Endothelial cell (in vitro differentiated cells): ENCODE measurements at regions not wholly inside any gene's neighbourhood (a gene's known extent, or its start where the extent isn't known, plus 50 kb on each side); places are given as distances from the start of the nearest gene placed in this dataset.

ENCODE experiments used
- DNase-seq: peaks from one replicate; pipeline ENCODE4 v3.0.0; 2021; ENCODE audit warnings: low spot score
- H3K27ac Mint-ChIP-seq: one replicate; pipeline ENCODE4 v1.8.0; 2021; ENCODE audit warnings: mixed read lengths, inconsistent platforms; ENCODE audit not compliant: unreplicated experiment
- H3K27me3 Mint-ChIP-seq: one replicate; pipeline ENCODE4 v1.8.0; 2021; ENCODE audit warnings: mild to moderate bottlenecking, moderate library complexity, mixed read lengths, inconsistent platforms; ENCODE audit not compliant: unreplicated experiment
- H3K36me3 Mint-ChIP-seq: one replicate; pipeline ENCODE4 v1.8.0; 2021; ENCODE audit warnings: mild to moderate bottlenecking, low read depth, mixed read lengths, inconsistent platforms; ENCODE audit not compliant: unreplicated experiment
- H3K4me1 Mint-ChIP-seq: one replicate; pipeline ENCODE4 v1.8.0; 2021; ENCODE audit warnings: mild to moderate bottlenecking, mixed read lengths, inconsistent platforms; ENCODE audit not compliant: unreplicated experiment
- H3K4me3 Mint-ChIP-seq: one replicate; pipeline ENCODE4 v1.8.0; 2021; ENCODE audit warnings: mild to moderate bottlenecking, mixed read lengths, inconsistent platforms; ENCODE audit not compliant: unreplicated experiment
- H3K9me3 Mint-ChIP-seq: one replicate; pipeline ENCODE4 v1.8.0; 2021; ENCODE audit warnings: mixed read lengths, inconsistent platforms; ENCODE audit not compliant: unreplicated experiment
- TF ChIP-seq, protein P1 (sequence below): fragments of 200-600 bp; sonication (generic); IDR thresholded peaks from one replicate; pipeline ENCODE4 v1.5.0; 2021; ENCODE audit warnings: antibody characterized with exemption; ENCODE audit not compliant: unreplicated experiment

DNA sequence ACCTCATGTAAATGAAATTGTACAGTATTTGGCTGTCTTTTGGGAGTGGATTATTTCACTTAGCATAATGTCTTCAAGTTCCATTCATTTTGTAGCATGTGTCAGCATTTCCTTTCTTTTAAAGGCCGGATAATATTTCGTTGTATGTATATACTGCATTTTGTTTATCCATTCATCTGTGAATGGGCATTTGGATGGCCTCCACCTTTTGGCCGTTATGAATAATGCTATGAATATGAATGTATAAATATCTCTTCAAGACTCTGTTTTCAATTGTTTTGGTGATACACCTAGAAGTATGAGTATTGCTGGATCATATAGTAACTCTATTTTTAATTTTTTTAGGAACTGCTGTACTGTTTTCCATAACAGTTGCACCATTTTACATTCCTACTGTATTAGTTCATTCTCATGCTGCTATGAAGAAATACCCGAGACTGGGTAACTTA is 164.9 kb downstream of the DYRK2 start:
- H3K27me3 Mint-ChIP-seq: no peaks in the 10 kb centered on the region
- H3K4me1 Mint-ChIP-seq: peaks cover 4% of the 10 kb centered on the region
- TF ChIP-seq, protein P1, sequence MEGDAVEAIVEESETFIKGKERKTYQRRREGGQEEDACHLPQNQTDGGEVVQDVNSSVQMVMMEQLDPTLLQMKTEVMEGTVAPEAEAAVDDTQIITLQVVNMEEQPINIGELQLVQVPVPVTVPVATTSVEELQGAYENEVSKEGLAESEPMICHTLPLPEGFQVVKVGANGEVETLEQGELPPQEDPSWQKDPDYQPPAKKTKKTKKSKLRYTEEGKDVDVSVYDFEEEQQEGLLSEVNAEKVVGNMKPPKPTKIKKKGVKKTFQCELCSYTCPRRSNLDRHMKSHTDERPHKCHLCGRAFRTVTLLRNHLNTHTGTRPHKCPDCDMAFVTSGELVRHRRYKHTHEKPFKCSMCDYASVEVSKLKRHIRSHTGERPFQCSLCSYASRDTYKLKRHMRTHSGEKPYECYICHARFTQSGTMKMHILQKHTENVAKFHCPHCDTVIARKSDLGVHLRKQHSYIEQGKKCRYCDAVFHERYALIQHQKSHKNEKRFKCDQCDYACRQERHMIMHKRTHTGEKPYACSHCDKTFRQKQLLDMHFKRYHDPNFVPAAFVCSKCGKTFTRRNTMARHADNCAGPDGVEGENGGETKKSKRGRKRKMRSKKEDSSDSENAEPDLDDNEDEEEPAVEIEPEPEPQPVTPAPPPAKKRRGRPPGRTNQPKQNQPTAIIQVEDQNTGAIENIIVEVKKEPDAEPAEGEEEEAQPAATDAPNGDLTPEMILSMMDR: no peak
- no peak for DNase-seq
- H3K9me3 Mint-ChIP-seq: peaks cover 11% of the 10 kb centered on the region
- no peak overlapping the region for H3K27ac Mint-ChIP-seq
- no peaks in the 10 kb centered on the region for H3K36me3 Mint-ChIP-seq
- no peak overlapping the region for H3K4me3 Mint-ChIP-seq

GRCh38 chr12:67816269-67816668 is 167.7 kb downstream of the DYRK2 start:
- H3K36me3 Mint-ChIP-seq: no peaks in the 10 kb centered on the region
- no peak overlapping the region for H3K27ac Mint-ChIP-seq
- H3K4me1 Mint-ChIP-seq: no peaks in the 10 kb centered on the region
- TF ChIP-seq, protein P1: no peak
- no peaks in the 10 kb centered on the region for H3K27me3 Mint-ChIP-seq
- DNase-seq: no peak
- no peak overlapping the region for H3K4me3 Mint-ChIP-seq
- peaks cover 11% of the 10 kb centered on the region for H3K9me3 Mint-ChIP-seq

- no peaks in the 10 kb centered on the region for H3K27me3 Mint-ChIP-seq
- H3K4me3 Mint-ChIP-seq: no peak overlapping the region
- no peaks in the 10 kb centered on the region for H3K36me3 Mint-ChIP-seq
Observed at GRCh38 chr12:67818459-67818903, 169.9 kb downstream of the DYRK2 start.

DNA sequence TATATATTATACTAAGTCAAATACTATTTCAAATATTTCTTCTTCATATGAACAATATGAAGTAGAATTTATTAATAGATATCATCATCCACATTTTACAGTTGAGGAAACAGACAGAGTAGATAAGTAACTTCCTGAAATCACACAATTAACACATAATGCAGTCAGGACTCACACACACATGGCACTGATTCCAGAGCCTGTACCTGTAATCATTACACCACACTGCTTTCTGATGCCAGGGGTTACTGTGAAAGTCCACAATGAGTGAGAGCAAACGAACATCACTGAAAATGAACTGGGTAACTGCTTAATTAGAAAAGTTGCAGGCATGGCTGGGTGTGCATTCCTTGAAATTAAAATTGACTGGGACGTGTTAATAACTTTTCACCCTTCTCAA is 169.3 kb upstream of the IFNG-AS1 start:
- TF ChIP-seq, protein P1: no peak
- Mint-ChIP-seq H3K4me1 (no peaks in the 10 kb centered on the region), H3K9me3 (peaks cover 11% of the 10 kb centered on the region), H3K27ac (no peak overlapping the region), H3K4me3 (no peak overlapping the region), H3K27me3 (no peaks in the 10 kb centered on the region), H3K36me3 (no peaks in the 10 kb centered on the region)
- no peak for DNase-seq

More at GRCh38 chr12:67818459-67818903, 169.9 kb downstream of the DYRK2 start:
- TF ChIP-seq, protein P1: no peak
- peaks cover 11% of the 10 kb centered on the region for H3K9me3 Mint-ChIP-seq
- no peak for DNase-seq
- no peak overlapping the region for H3K27ac Mint-ChIP-seq
- H3K4me1 Mint-ChIP-seq: no peaks in the 10 kb centered on the region

GRCh38 chr12:67820694-67821093 is 168.6 kb upstream of the IFNG-AS1 start:
- TF ChIP-seq, protein P1: no peak
- H3K9me3 Mint-ChIP-seq: peaks cover 5% of the 10 kb centered on the region

More at GRCh38 chr12:67820694-67821093, 168.6 kb upstream of the IFNG-AS1 start:
- no peaks in the 10 kb centered on the region for H3K4me1 Mint-ChIP-seq
- no peak overlapping the region for H3K4me3 Mint-ChIP-seq
- H3K36me3 Mint-ChIP-seq: no peaks in the 10 kb centered on the region
- no peak for DNase-seq
- H3K27me3 Mint-ChIP-seq: no peaks in the 10 kb centered on the region
- no peak overlapping the region for H3K27ac Mint-ChIP-seq
